Stomach (tissue), 4 donors: ENCODE measurements at regions not wholly inside any gene's neighbourhood (a gene's known extent, or its start where the extent isn't known, plus 50 kb on each side); places are given as distances from the start of the nearest gene placed in this dataset.

Experiments
- EP300 ChIP-seq: sonication (generic); formaldehyde crosslinking; IDR thresholded peaks from one replicate; pipeline ENCODE4 v1.6.1; 2017; ENCODE audit warnings: antibody characterized with exemption
- POLR2AphosphoS5 ChIP-seq, 3 donors: sonication (generic); formaldehyde crosslinking; IDR thresholded peaks; one replicate each; pipeline ENCODE4 v1.6.1; 2016; ENCODE audit warnings: antibody characterized with exemption in 3 of 3
- TF ChIP-seq, protein P1 (sequence below), 7 experiments: fragments of 450-650 bp in 4 of 7; fragments of 200-600 bp in 3 of 7; sonication (generic) in 3 of 7; IDR thresholded peaks; one replicate each; pipeline ENCODE4 v1.5.1; 2016 to 2019; ENCODE audit warnings: antibody characterized with exemption in 7 of 7, control low read depth in 2 of 7, mild to moderate bottlenecking in 1 of 7

DNA sequence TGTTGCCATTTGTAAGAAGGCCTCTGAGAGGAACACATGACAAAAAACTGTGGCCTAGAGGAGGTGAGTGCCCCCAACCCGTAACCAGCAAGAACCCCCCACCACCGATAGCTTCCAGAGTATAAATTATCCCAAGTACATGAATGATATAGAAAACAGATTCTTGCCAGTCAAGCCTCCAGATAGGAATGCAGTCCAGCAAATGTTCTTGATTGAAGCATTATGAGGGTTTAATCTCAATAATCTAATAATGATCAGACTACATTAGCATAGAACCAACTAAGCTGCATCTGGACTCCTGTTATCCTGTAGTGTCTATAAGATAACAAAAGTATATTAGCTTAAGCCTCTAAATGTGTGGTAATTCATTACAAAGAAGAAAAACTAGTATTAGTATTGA, 908.9 kb upstream of the ATXN8OS start:
- TF ChIP-seq, protein P1, sequence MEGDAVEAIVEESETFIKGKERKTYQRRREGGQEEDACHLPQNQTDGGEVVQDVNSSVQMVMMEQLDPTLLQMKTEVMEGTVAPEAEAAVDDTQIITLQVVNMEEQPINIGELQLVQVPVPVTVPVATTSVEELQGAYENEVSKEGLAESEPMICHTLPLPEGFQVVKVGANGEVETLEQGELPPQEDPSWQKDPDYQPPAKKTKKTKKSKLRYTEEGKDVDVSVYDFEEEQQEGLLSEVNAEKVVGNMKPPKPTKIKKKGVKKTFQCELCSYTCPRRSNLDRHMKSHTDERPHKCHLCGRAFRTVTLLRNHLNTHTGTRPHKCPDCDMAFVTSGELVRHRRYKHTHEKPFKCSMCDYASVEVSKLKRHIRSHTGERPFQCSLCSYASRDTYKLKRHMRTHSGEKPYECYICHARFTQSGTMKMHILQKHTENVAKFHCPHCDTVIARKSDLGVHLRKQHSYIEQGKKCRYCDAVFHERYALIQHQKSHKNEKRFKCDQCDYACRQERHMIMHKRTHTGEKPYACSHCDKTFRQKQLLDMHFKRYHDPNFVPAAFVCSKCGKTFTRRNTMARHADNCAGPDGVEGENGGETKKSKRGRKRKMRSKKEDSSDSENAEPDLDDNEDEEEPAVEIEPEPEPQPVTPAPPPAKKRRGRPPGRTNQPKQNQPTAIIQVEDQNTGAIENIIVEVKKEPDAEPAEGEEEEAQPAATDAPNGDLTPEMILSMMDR (IDR thresholded peaks at IDR 0.05): no peak
- TF ChIP-seq POLR2AphosphoS5 (IDR thresholded peaks at IDR 0.05) (no peak), EP300 (no peak)
